K562 (cell line): ENCODE measurements at regions not wholly inside any gene's neighbourhood (a gene's known extent, or its start where the extent isn't known, plus 50 kb on each side); places are given as distances from the start of the nearest gene placed in this dataset.

Experiments used
- EP300 ChIP-seq: IDR thresholded peaks from 2 replicates; pipeline ENCODE4 v1.6.1; 2012; ENCODE audit warnings: low read length, improper control_type of control experiment
- EZH2 ChIP-seq: IDR thresholded peaks from 2 replicates; pipeline ENCODE4 v1.6.1; 2012; ENCODE audit warnings: low read depth, mild to moderate bottlenecking, inconsistent platforms, low read length, borderline replicate concordance
- NRF1 ChIP-seq, 2 experiments: fragments of 450-650 bp; IDR thresholded peaks in 1 of 2; conservative IDR thresholded peaks in 1 of 2; 2 replicates each; pipeline ENCODE4 v1.6.1; 2014; ENCODE audit warnings: mild to moderate bottlenecking in 2 of 2
- POLR2AphosphoS5 ChIP-seq: IDR thresholded peaks from 2 replicates; pipeline ENCODE4 v1.6.1; 2011; ENCODE audit warnings: mild to moderate bottlenecking, low read depth, low read length, moderate library complexity; ENCODE audit not compliant: control insufficient read depth, insufficient read depth
- TF ChIP-seq, protein P1 (sequence below), 3 experiments: IDR thresholded peaks in 2 of 3; conservative IDR thresholded peaks in 1 of 3; 2 replicates each; pipeline ENCODE4 v1.5.1; 2011 to 2012; ENCODE audit warnings: low read length in 3 of 3, mild to moderate bottlenecking in 3 of 3, control low read depth in 2 of 3, improper control_type of control experiment in 1 of 3, inconsistent platforms in 1 of 3, low read depth in 1 of 3, mixed read lengths in 1 of 3, moderate library complexity in 1 of 3; ENCODE audit not compliant: insufficient read depth in 2 of 3
- TF ChIP-seq, protein P2 (sequence below): fragments of 200-800 bp; sonication (Bioruptor generic); IDR thresholded peaks from 2 replicates; pipeline ENCODE4 v1.6.1; 2017; ENCODE audit warnings: missing genetic modification characterization, missing compliant biosample characterization

DNA sequence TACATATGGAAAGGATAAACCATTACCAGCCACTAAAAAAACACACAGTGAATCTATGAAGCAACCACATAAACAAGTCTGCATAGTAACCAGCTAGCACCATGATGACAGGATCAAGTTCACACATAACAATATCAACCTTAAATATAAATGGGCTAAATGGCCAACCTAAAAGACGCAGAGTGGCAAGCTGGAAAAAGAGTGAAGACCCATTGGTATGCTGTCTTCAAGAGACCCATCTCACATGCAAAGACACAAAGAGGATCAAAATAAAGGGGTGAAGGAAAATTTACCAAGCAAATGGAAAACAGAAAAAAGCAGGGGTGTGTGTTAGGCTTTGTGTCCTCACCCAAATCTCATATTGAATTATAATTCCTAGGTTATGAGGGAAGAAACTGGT, 909.2 kb downstream of the EPHA7 start:
- TF ChIP-seq EZH2 (no peak), POLR2AphosphoS5 (no peak), NRF1 (conservative IDR thresholded peaks at IDR 0.05 in 1 of 2, IDR thresholded peaks at IDR 0.05 in 1 of 2) (no peak), EP300 (no peak)
- TF ChIP-seq, protein P1, sequence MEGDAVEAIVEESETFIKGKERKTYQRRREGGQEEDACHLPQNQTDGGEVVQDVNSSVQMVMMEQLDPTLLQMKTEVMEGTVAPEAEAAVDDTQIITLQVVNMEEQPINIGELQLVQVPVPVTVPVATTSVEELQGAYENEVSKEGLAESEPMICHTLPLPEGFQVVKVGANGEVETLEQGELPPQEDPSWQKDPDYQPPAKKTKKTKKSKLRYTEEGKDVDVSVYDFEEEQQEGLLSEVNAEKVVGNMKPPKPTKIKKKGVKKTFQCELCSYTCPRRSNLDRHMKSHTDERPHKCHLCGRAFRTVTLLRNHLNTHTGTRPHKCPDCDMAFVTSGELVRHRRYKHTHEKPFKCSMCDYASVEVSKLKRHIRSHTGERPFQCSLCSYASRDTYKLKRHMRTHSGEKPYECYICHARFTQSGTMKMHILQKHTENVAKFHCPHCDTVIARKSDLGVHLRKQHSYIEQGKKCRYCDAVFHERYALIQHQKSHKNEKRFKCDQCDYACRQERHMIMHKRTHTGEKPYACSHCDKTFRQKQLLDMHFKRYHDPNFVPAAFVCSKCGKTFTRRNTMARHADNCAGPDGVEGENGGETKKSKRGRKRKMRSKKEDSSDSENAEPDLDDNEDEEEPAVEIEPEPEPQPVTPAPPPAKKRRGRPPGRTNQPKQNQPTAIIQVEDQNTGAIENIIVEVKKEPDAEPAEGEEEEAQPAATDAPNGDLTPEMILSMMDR (IDR thresholded peaks at IDR 0.05 in 2 of 3, conservative IDR thresholded peaks at IDR 0.05 in 1 of 3; ENCODE audit: insufficient read depth in 2 of 3, low read depth in 1 of 3, low read length in 3 of 3): no peak
- TF ChIP-seq, protein P2, sequence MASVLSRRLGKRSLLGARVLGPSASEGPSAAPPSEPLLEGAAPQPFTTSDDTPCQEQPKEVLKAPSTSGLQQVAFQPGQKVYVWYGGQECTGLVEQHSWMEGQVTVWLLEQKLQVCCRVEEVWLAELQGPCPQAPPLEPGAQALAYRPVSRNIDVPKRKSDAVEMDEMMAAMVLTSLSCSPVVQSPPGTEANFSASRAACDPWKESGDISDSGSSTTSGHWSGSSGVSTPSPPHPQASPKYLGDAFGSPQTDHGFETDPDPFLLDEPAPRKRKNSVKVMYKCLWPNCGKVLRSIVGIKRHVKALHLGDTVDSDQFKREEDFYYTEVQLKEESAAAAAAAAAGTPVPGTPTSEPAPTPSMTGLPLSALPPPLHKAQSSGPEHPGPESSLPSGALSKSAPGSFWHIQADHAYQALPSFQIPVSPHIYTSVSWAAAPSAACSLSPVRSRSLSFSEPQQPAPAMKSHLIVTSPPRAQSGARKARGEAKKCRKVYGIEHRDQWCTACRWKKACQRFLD (CRISPR knock-in tag): no peak
